KMS-11 (cell line): ENCODE measurements at regions not wholly inside any gene's neighbourhood (a gene's known extent, or its start where the extent isn't known, plus 50 kb on each side); places are given as distances from the start of the nearest gene placed in this dataset.

ENCODE experiments used
- H2AFZ ChIP-seq: fragments of 200-600 bp; sonication (generic); 2 replicates; pipeline ENCODE4 v1.6.1; 2016; ENCODE audit warnings: antibody characterized with exemption, mixed run types, low read depth
- H3K27ac ChIP-seq: fragments of 200-600 bp; sonication (generic); 2 replicates; pipeline ENCODE4 v1.6.1; 2016; ENCODE audit warnings: mild to moderate bottlenecking, mixed run types
- H3K27me3 ChIP-seq: fragments of 200-600 bp; sonication (generic); 2 replicates; pipeline ENCODE4 v1.6.1; 2017; ENCODE audit warnings: mild to moderate bottlenecking, low read depth, mixed run types, moderate library complexity; ENCODE audit not compliant: insufficient read depth
- H3K36me3 ChIP-seq: fragments of 200-600 bp; sonication (generic); 2 replicates; pipeline ENCODE4 v1.6.1; 2017; ENCODE audit warnings: mild to moderate bottlenecking, mixed run types; ENCODE audit not compliant: insufficient read depth
- H3K4me1 ChIP-seq: fragments of 200-600 bp; sonication (generic); 2 replicates; pipeline ENCODE4 v1.6.1; 2016; ENCODE audit warnings: mild to moderate bottlenecking, low read depth, mixed run types; ENCODE audit not compliant: poor library complexity, severe bottlenecking
- H3K4me2 ChIP-seq: fragments of 200-600 bp; sonication (generic); 2 replicates; pipeline ENCODE4 v1.7.0; 2016; ENCODE audit warnings: mild to moderate bottlenecking, mixed run types
- H3K4me3 ChIP-seq: fragments of 200-600 bp; sonication (generic); IDR thresholded peaks from 2 replicates; pipeline ENCODE4 v1.6.1; 2017; ENCODE audit warnings: low read depth, low read length, mixed read lengths; ENCODE audit not compliant: insufficient read depth
- H3K79me2 ChIP-seq: fragments of 200-600 bp; sonication (generic); 2 replicates; pipeline ENCODE4 v1.6.1; 2016; ENCODE audit warnings: low read depth, mixed run types; ENCODE audit not compliant: insufficient read depth
- H3K9ac ChIP-seq: fragments of 200-600 bp; sonication (generic); 2 replicates; pipeline ENCODE4 v1.6.1; 2016; ENCODE audit warnings: mild to moderate bottlenecking, mixed run types
- H4K20me1 ChIP-seq: fragments of 200-600 bp; sonication (generic); 2 replicates; pipeline ENCODE4 v1.6.1; 2016; ENCODE audit warnings: mild to moderate bottlenecking, mixed run types; ENCODE audit not compliant: insufficient read depth
- TF ChIP-seq, protein P1 (sequence below): fragments of 200-600 bp; sonication (generic); conservative IDR thresholded peaks from 2 replicates; pipeline ENCODE4 v1.6.1; 2017; ENCODE audit warnings: low read depth, mild to moderate bottlenecking, antibody characterized with exemption, low read length, moderate library complexity, mixed read lengths

DNA sequence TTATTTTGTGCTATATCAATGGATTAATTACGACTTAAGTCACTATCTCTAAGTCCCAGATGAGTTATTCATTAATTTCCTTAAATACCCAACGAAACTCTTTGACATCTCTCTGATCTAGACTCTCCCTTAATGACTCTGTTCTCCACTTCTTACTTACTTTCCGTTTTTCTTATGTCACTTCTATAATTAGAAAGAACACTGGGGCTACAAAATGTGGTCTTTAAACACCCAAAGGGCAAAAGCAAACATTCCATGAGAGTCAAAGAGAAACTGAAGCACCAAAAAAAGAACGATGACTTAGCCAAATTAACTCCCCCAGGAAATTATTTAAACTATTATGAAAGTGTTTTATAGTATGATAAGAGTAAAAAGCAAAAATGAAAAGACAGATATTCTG is 166.4 kb upstream of the UBE2E2 start:
- Histone ChIP-seq H3K4me3 (no peak overlapping the region), H3K36me3 (no peaks in the 10 kb centered on the region), H3K4me2 (no peak overlapping the region), H3K27me3 (no peaks in the 10 kb centered on the region), H2AFZ (no peak overlapping the region), H3K9ac (no peak overlapping the region), H3K27ac (no peak overlapping the region), H4K20me1 (no peaks in the 10 kb centered on the region), H3K79me2 (no peaks in the 10 kb centered on the region), H3K4me1 (no peaks in the 10 kb centered on the region)
- TF ChIP-seq, protein P1, sequence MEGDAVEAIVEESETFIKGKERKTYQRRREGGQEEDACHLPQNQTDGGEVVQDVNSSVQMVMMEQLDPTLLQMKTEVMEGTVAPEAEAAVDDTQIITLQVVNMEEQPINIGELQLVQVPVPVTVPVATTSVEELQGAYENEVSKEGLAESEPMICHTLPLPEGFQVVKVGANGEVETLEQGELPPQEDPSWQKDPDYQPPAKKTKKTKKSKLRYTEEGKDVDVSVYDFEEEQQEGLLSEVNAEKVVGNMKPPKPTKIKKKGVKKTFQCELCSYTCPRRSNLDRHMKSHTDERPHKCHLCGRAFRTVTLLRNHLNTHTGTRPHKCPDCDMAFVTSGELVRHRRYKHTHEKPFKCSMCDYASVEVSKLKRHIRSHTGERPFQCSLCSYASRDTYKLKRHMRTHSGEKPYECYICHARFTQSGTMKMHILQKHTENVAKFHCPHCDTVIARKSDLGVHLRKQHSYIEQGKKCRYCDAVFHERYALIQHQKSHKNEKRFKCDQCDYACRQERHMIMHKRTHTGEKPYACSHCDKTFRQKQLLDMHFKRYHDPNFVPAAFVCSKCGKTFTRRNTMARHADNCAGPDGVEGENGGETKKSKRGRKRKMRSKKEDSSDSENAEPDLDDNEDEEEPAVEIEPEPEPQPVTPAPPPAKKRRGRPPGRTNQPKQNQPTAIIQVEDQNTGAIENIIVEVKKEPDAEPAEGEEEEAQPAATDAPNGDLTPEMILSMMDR: no peak

DNA sequence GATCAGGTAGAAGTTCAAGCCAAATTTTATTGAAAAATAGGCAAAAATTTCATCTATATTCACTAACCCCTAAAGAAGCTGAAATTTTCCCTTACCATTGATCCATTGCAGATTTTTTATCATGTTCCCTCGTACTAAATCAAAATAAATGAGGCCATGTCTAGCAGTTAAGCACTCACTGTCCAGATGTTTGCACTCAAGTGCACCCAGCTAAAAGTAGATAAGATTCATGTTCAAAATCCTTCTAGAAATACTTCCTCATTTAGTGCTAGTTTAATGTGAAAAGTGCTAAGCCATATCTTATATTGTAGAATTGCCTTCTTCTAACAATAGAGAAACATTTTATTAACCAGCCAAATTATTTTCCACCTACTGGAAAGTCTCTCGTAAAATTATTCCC is 164.7 kb upstream of the UBE2E2 start:
- Histone ChIP-seq H2AFZ (no peak overlapping the region), H3K4me1 (no peaks in the 10 kb centered on the region), H3K9ac (no peak overlapping the region), H3K79me2 (no peaks in the 10 kb centered on the region), H3K36me3 (no peaks in the 10 kb centered on the region), H4K20me1 (no peaks in the 10 kb centered on the region), H3K27me3 (no peaks in the 10 kb centered on the region), H3K27ac (no peak overlapping the region), H3K4me2 (no peak overlapping the region), H3K4me3 (no peak overlapping the region)
- TF ChIP-seq, protein P1: no peak

DNA sequence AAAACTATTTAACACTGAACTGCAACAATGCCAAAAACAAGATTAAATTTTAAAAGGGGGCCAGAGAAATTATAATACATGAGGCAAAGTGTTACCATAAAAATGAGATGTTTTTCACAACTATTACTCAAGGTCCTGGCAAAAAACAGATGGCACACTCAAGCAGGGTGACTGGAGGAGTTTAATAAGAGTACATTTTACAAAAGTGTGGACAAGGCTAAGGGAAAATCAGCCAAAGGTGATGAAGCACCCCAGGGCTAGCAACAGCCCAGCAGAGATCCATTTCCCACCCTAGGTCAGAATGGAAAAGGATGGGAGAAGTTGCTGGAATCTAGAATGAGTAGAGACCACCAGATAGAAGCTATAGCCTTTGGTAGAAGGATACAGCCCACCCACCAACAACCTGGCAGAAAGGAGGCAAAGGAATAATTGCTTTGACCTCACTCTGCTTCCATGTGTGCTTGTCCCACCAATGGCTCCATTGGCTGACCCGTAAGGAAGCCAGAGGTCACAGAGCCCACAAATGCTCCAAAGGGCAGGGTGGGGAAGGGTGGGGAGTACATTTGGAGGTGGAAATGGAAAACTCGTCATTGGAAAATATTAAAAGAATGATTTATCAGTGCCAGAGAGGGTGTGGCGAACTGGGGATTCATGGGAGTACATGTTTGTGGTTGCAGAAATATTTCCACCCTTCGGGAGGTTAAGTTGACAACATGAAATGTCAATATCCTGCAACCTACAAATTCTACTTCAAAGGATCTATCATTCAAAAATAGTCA is 161.0 kb upstream of the UBE2E2 start:
- TF ChIP-seq, protein P1: no peak
- H3K79me2 ChIP-seq: no peaks in the 10 kb centered on the region
- H3K36me3 ChIP-seq: no peaks in the 10 kb centered on the region
- no peaks in the 10 kb centered on the region for H4K20me1 ChIP-seq
- H3K4me3 ChIP-seq: no peak overlapping the region
- no peak overlapping the region for H3K9ac ChIP-seq
- no peaks in the 10 kb centered on the region for H3K4me1 ChIP-seq
- no peaks in the 10 kb centered on the region for H3K27me3 ChIP-seq
- no peak overlapping the region for H3K27ac ChIP-seq
- no peak overlapping the region for H3K4me2 ChIP-seq
- H2AFZ ChIP-seq: no peak overlapping the region

DNA sequence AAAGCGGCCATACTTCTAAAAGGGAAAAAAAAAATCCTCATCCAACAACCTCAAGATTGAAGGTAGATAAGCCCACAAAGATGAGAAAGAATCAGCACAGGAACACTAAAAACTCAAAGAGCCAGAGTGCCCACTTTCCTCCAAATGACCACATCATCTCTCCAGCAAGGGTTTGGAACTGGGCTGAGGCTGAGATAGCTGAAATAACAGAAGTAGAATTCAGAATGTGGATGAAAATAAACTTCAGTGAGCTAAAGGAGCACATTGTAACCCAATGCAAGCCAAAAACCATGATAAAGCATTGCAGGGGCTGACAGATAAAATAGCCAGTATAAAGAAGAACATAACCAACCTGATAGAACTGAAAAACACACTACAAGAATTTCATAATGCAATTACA is 158.7 kb upstream of the UBE2E2 start:
- no peaks in the 10 kb centered on the region for H3K27me3 ChIP-seq
- no peaks in the 10 kb centered on the region for H4K20me1 ChIP-seq
- H3K4me3 ChIP-seq: no peak overlapping the region
- H3K9ac ChIP-seq: no peak overlapping the region
- H3K4me1 ChIP-seq: no peaks in the 10 kb centered on the region
- H2AFZ ChIP-seq: no peak overlapping the region
- H3K27ac ChIP-seq: no peak overlapping the region
- H3K4me2 ChIP-seq: no peak overlapping the region
- TF ChIP-seq, protein P1: no peak
- H3K79me2 ChIP-seq: no peaks in the 10 kb centered on the region
- no peaks in the 10 kb centered on the region for H3K36me3 ChIP-seq
